22Rv1 (cell line): ENCODE measurements at regions not wholly inside any gene's neighbourhood (a gene's known extent, or its start where the extent isn't known, plus 50 kb on each side); places are given as distances from the start of the nearest gene placed in this dataset.

ENCODE experiments used
- H3K27ac ChIP-seq: fragments of 450-650 bp; 2 replicates; pipeline ENCODE4 v1.5.1; 2017
- CTCF ChIP-seq: fragments of 450-650 bp; IDR thresholded peaks from 2 replicates; pipeline ENCODE4 v1.5.1; 2017; ENCODE audit warnings: mild to moderate bottlenecking
- ZFX ChIP-seq: fragments of 450-650 bp; IDR thresholded peaks from 2 replicates; pipeline ENCODE4 v1.6.1; 2017; ENCODE audit warnings: antibody characterized with exemption, borderline replicate concordance

- TF ChIP-seq CTCF (no peak), ZFX (no peak)
- no peak overlapping the region for H3K27ac ChIP-seq
These were observed 2400.9 kb upstream of the C9orf72 start for GRCh38 chr9:29974197-29974596.

DNA sequence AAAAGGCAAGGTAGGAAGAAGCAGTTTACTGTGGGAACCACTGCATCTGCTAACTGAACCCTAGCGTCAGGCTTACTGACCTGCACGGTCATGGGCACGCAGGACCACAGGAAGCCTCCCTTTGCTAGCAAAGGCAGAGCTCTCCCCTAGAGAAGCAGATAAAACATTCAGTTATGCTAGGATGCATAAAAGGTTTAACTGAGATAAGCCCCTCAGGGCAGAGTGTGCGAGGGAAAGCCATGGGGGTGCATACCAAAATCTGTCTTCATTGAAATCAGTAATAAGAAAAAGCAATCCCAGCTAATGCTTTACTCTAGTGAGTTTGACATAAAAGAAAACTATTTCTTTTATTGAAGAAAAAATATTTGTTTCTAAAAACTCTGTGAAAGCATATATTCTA lies 2403.7 kb upstream of the C9orf72 start:
- no peak overlapping the region for H3K27ac ChIP-seq
- TF ChIP-seq CTCF: no peak
- TF ChIP-seq ZFX: no peak

- no peak overlapping the region for H3K27ac ChIP-seq
- TF ChIP-seq CTCF (no peak), ZFX (no peak)
These were observed 2403.4 kb upstream of the ACO1 start for GRCh38 chr9:29981013-29981412.

- TF ChIP-seq ZFX: no peak
- no peak for TF ChIP-seq CTCF
- no peak overlapping the region for H3K27ac ChIP-seq
These were observed 2384.8 kb upstream of the ACO1 start for GRCh38 chr9:29999645-30000044.

DNA sequence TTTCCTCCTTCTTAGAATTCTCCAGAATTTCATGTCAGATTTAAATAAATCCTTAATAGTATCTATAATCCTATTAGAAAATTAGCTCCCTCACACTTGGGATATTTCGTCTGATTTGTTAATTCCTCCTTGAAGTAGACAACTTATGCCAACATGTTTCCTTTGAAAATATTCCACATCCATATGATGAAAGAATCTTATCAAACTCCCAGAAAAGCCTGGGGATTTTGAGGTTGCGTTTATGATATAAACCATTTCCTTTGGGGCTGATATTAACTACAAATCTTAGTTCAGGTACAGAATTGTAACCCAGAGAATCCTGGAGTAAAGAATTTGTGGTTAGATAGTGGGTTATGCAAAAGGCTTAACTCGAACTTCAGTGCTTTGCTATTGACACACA lies 2373.8 kb upstream of the ACO1 start:
- TF ChIP-seq CTCF (no peak), ZFX (no peak)
- H3K27ac ChIP-seq: no peak overlapping the region

- no peak overlapping the region for H3K27ac ChIP-seq
- TF ChIP-seq ZFX: no peak
- no peak for TF ChIP-seq CTCF
These were observed 2371.8 kb upstream of the ACO1 start for GRCh38 chr9:30012622-30013021.

DNA sequence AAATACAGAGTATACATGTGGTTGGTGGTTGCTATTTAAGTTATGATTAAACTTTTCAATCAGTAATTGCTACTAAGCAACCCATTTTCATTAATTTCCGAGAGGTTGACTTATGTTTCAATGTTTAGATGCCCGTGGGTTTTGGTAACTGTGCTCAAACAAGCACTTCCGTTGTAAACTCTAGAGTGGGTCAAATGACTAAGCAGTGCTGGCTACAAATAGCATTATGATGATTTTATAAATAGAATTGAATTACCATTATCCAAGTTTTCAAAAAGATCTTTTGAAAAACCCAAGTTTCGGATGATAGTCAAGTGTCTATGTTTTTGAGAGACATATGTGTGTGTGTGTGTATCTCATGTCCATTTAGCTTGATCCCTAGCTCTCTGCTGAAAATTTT lies 2369.4 kb upstream of the ACO1 start:
- no peak overlapping the region for H3K27ac ChIP-seq
- no peak for TF ChIP-seq CTCF
- TF ChIP-seq ZFX: no peak
